Stimulated activated CD8-positive, alpha-beta memory T cell treated with anti-CD3 and anti-CD28 coated beads, Interleukin-7, amount 100 ng/mL, for 1 hour (primary cell): ENCODE measurements at regions not wholly inside any gene's neighbourhood (a gene's known extent, or its start where the extent isn't known, plus 50 kb on each side); places are given as distances from the start of the nearest gene placed in this dataset.

Experiments used
- DNase-seq, 2 donors: peaks; one replicate each; pipeline ENCODE4 v3.0.0-alpha.2; 2020; ENCODE audit warnings: low read depth in 2 of 2

DNA sequence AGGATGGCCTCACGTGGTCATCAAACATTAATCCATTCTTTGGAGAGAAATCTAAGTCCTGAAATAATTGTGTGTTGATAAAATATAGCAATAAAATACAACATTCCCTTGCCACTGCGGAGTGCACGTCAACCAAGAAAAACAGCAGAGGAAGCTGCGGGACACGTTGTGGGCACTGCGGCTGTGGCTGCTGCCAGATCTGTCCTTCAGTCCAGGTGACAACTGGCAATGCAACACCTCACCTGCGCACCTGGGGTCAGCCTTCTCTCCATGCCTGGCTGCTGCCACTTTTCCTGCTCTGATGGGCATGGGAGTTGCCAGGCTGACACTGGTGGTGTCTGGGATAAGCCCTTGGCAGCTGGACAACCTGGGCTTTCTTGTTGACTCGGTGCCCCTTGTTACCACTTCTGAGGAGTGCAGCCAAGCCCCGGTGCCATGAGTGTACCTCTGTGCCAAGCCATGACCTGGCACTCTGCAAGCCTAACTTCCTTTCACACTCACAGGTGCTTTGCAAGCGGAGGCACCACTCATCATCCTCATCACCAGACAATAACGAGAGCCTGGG is 251.6 kb upstream of the TSHZ3 start:
- DNase-seq, result no peak

DNA sequence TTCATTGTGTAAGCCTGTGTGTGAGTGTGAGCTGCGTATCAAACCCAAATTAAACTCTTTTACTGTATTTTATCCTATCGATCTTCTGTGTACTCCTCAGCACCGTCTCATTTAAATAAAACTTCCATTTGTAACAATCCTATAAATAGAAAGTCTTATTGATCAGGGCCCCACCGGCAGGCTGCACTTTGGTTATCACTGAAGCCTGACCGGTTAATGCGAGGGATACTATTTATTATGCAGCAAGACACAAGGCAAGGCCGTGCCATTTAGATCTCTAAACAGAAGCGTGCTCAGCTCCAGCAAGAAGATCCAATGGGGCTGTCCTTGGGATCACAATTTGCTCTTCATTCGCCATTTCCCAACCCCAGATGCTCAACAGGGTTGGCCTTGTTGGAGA is 252.6 kb upstream of the TSHZ3 start:
- no peak for DNase-seq

DNA sequence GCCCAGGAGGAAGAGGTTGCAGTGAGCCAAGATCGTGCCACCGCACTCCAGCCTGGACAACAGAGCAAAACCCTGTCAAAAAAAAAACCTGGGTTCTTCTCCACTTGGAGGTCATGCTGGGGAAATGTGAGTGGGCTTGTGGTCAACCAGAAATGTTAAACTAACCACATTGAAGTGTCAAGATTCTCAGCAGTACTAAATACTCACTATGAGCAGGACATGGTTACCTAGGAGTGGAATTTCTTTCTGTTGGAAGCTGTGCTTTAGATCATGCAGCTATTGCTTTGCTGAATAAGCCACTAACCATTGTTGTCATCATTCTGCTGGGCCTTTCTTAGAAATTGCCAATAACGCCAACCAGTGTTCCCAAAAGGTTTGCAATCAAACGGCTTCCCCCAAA is 253.3 kb upstream of the TSHZ3 start:
- DNase-seq, result no peak

DNA sequence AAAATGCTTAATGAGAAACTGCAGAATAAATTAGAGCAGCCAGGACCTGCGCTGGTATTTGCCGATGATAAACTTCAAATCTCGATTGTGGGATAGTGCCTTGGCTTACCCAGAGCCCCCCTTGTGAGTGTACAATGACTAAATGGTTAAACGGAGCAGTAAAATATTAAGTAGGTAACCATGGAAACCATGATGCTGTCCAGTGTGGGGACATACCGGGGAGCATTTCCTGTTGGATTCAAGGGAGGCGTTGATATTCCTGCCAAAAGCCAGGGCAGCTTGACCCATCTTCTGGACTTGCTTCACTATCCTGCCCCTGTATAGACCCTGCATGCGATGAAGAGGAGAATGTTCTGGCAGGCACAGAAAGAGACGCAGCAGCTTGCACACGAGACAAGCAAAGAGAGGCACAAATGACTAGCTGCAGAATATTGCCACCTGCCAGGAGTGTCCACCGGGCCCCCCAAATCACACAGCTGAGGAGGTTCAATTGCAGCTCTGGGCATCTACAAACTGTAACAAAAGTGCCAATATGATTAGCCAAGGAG is 255.3 kb upstream of the TSHZ3 start:
- DNase-seq, result no peak

DNA sequence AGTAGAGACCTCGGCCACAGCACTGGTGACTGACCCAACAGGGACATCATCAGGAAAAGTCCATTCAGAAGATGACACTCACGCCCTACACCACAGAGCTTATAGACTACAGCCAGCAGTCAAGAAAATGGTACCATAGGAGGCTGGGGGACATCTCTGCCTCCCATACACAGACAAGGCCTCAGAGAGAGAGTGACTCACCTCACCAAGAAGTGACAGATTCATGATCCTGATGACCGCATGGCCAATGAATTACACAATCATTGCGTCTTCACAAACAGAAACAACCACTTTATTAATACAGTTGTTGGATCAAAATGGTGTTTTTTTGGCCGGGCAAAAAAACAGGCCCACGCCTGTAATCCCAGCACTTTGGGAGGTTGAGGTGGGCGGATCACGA is 260.8 kb upstream of the TSHZ3 start:
- DNase-seq, result no peak

DNA sequence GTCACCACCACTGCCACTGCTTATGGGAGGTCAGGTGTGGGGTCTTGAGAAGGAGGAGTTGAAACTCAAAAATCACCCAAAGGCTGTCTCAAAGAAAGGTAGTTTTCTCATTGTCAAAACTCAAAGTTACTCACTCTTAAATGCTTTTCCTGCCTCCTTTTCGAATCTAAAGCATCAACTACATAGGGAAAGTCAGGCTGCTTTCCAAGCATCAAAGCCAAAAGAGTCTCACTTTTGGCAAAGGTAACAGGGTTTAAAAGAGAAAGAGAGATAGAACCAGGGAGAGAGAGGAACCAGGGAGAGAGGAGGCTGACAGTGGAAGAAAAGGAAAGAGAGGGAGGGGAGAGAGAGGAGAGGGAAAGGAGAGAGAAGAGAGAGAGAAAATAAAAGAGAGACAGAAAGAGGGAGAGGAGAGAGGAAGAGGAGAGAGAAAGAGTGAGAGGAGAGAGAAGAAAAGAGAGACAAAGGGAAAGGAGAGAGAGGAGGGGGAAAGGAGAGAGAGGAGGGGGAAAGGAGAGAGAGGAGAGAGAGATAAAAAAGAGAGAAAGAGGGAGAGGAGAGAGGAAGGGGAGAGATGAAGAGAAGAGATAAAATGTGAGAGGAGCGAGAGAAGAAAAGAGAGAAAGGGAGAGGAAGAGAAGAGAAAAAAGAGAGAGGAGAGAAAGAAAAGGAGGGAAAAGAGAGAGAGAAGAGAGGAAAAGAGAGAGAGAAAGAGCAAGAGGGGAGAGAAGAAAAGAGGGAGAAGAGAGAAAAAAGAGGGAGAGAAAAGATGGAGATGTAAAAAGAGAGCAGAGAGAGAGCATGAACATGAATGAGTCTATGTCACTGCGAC is 262.0 kb upstream of the TSHZ3 start:
- no peak for DNase-seq

DNA sequence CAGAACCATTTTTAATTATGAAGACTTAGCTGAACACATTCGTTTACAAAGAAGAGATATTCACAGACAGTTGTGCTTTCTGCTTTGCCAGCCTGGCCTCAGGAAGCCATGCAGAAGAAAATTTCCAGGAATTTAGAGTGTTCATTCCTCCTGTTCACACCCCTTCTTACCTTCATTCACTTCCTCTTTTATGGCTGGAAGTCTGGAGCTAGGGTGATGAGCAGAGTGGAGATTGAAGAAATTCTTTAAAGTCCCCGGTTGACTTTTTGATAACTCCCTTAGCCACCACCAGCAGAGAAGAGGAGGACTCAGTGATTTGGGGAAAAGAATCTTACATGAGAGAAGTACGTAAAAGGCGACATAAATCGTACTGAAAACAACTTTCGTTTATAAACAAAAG is 263.6 kb upstream of the TSHZ3 start:
- DNase-seq, result no peak

DNA sequence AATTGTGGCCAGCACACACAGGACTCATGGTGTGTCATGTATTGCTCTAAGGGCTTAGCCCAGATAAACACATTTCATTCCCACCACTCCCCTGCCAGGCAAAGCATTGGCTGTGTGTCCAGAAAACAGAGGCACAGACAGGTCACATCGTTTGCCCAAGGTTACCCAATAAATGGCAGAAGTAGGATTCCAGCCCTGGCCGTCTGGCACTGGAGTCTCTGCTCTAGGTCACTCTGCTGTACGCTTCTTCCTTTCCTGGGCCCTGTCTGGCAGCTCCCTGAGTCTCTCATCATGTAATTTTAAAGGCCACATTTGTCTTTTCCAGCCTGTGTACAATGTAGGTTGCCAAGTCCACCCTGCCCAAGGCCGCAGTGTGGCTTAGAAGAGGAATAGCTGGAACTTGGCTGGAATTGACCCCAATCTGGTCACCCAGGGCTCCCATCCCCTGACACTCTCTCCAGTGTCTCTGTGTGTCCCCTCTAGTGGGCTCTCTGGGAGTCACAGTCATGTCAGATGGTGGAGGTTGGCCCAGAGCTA is 264.5 kb upstream of the TSHZ3 start:
- DNase-seq, result no peak

DNA sequence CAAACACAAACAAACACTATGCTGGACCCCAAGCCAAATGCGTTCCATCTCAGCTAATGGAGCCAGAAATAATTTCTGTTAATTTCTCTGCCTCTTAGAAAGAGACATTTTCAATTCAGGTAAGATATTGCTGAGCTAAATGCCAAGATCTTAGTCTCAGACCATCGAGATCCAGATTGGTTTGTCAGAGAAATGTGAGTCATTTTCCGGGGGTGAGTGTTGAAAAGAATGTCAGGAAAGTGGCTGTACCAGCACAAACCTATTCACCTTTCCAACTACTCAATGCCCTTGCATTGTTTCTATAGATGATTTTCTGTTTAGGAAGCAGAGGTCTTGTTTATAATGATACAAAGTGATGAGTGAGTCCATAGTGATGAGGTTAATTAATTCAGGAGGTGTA is 266.8 kb upstream of the TSHZ3 start:
- no peak for DNase-seq

DNA sequence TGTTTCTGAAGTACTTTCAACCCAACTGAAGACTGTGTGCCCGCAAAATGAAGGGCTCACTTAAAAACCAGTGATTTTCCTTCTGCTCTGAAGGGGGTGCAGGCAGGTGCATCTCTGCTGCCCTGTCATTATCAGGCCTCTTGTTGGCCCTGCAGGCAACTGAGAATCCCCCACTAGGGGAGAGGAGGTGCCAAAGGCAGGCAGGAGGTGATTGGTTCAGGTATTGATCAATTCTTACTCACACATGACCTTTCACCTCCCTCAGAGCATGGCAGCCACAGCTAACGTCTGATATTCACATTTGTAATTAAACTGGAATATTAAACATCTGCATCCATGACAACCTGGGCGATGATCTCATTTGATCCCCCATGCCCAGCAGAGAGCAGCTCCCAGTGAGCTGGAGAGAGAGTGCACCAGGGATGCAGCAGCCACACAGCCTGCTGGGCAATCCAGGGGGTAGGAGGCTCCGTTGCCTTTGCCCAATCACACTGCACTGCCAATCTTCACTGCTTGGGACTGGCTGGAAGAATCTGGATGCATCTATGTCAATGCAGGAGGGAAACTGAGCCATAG is 267.9 kb upstream of the TSHZ3 start:
- DNase-seq, result no peak

DNA sequence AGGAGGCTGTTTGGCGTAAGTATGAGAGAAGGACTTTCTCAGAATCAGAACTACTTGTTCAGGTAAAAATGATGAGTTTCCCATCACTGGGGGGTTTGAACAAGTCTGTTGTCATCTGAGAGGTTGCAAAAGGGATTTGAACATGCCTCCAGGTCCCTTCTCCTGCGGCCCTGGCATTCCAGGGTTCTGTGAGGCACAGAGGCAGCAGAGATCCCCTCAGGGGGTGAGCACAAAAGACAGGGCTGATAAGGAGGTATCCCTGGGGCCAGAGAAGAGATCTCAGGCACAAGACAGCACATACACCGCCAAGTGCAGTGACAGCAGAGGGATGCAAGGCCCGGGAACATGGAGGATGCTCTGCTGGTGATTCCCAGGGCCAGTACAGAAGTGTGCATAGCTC is 275.8 kb upstream of the TSHZ3 start:
- no peak for DNase-seq

DNA sequence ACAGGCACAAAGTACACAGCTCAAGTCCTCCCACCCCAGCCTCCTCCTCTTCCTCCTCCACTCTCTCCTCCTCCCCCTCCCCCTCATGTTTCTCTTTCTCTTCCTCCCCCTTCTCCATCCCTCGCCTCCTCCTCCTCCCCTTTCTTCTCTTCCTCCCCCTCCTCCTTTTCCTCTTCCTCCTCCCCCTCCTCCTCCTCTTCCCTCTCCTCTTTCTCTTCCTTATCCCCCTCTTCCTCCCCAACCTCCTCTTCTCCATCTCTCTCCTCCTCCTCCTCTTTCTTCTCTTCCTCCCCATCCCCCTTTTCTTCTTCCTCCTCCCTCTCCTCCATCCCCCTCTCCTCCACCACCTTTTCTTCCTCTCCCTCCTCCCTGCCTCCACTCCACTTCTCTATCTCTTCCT is 276.3 kb upstream of the TSHZ3 start:
- no peak for DNase-seq

DNA sequence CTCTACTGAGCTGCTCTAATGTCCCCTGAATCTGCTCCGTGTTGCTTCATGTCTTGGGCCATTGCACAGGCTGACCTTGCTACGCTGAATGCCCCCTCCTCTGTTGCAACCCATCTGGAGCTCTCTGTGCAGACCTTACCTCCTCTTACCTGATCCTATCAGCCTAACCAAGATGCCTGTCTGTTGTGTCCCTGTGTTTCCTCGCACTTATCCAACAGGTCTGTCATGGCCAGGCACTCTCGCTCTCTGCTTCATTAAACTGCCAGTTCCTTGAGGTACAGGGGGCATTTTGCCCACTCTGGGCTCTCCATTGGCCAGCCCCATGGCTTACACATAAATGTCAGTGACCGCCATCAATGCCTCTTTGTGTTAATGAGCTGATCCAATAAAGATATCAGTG is 277.7 kb upstream of the TSHZ3 start:
- no peak for DNase-seq

DNA sequence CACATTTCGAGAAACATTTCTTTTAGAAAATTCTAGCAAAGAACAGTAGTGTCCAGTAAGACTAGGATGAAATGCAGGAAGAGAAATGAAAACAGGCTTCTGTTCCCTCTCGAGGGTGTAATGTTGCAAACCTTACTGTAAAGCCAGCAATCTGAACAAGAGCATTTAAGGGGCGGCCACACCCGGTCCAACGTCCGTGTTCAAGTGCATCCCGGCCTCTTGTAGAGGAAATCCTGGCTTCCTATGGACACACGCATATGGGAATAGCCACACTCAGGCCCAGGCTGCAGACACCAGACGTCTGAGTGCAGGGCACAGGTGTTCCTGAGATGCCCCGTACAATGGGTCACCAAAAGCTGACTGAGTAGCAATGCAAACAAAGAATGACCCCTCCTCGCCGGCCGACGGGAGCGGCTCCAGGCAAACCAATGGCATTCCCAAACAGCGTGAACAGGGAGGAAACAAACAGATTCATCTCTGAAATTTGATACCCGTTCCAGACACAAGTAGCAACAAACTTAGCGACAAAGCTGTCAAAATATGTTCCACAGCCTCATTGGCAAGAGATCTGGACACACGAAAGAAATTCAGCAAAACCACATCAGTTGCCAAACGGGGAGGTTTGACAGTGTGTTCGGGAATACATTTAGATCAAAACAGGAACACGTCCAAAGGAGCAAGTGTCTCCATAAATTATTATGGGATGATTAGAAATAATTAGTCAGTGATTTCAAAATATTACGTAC is 278.6 kb upstream of the TSHZ3 start:
- DNase-seq, result no peak

DNA sequence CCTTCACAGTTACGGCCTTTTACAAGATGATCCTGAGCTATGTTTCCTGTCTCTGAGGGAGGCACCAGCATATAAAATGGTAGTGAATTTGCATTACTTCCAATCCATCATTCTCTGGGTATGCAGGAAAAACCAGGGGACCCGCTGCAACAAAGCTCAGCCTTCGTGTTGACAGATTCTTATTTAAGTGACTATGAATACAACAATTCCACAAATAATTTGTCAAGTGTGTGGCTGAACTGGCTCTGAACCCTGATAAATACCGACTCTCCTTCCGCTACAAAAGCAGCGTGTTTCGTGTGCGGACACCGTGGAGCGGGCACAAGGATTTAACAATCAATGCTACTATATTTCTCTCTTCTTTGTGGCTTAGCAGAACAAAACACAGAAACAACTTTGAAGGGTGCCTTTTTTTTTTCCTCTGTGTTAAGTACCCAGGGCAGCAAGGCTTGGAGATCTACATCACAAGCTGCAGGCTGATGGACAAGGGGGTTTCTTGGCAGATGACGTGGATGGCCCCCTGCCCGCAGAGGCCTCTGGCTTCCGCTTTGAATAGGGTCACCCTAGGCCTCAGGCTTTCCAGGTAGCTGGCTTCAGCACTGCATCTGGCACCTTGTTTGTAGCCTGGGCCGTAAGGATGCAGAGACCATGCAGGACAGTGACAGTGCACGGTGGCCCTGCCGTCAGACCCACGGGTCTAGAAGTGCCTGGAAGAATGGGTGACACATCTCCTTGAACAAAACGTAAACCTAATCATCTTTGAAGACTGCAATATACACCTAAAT is 280.5 kb upstream of the TSHZ3 start:
- DNase-seq, result no peak

DNA sequence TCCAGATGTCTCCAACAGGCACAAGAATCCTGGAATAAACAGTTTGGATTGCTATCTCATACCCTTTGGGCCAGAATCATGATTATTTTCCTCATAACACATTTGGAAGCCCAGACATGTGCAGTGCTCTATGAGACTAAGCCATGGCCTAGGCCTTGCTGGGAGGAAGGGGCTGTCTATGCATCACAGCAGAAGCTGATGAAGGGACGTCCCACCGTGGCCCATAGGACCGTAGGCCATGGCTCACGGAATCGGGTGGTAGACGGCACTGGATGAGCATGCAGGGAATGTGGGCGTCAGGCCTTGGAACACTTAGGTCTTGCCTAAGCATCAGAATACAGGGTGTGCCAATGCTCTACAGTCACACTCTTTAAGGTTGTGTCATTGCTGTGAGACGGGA is 283.8 kb upstream of the TSHZ3 start:
- no peak for DNase-seq

DNA sequence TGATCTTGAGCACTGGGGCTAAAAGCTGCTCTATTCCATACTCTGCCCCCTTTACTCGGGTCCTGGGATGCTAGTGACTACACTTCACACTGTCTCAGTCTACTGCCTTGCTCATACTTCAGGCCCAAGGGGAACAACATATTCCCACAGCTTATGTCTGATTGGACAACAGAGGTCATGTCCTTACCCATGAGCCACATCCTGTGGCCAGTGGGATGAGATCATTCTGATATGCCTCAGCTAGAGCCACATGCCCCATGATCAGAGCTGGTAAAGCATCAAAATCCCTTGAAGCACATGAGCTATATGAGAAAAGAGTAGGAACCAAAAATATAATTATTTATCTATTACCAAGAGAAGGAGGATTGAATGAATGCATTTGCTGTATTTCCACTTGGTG is 290.1 kb upstream of the TSHZ3 start:
- no peak for DNase-seq

DNA sequence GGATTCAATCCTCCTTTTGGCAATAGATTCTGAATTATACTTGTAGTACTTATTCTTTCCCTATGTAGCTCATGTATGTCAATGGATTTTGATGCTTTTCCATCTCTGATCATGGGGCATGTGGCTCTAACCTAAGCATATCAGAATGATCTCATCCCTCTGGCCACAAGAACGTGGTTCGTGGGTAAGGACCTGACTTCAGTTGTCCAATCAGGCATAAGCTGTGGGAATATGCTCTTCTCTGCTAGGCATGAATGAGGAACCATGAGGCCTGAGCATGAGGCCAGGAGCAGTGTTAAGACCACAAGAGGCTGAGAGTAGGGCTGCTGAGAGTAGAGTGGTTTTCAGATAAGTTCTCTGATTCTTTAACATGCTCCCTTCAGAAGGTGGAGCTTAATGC is 292.4 kb upstream of the TSHZ3 start:
- no peak for DNase-seq

DNA sequence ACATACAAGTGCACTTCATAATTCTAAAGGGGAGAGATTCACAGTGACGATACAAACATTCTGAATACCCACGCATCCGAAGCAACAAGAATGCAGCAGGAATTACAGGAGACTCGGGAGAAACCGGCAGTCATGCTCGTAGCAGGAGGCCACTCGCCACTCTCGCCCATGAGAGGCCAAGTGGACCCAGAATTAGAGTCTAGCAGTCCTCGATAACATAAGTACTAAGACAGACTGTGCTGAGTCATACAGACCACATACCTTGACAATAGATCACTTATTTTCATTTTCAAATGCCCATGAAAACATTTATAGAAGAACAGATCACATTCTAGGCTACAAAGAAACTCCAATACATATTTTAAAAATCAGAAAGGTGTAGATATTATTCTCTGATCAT is 299.1 kb upstream of the TSHZ3 start:
- DNase-seq, result no peak

DNA sequence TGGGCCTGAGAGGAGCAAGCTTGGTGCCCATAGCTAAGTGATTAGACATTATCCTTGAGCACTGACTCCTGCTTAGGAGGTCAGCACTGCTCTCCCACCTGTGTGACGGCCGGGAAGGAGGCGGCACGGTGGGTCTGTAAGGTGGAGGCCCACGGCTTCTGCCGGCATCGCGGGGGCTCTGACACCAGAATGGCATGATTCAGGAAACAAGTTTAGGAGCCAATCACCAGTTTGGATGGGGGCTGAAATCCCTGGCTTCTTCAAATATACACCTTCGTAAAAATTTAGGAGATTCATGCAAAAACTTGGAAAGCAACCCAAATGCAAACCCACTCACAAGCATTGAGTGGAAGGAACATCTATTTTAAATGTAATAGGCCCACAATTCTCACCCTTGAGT is 307.3 kb upstream of the TSHZ3 start:
- DNase-seq, result no peak
